ENCODE measurements at regions not wholly inside any gene's neighbourhood (a gene's known extent, or its start where the extent isn't known, plus 50 kb on each side); places are given as distances from the start of the nearest gene placed in this dataset.

GRCh38 chrX:117274965-117275364 lies 812.2 kb upstream of the CT83 start:
- H3K36me3 Mint-ChIP-seq (ENCODE audit: insufficient read depth in 1 of 3, low read depth in 3 of 3): peaks cover 6 to 23% (median 9%) of the 10 kb centered on the region in 3 experiments; a peak in 5 of 7 replicates
- H3K23ac ChIP-seq (ENCODE audit: insufficient read length, low read depth, low read length): no peak overlapping the region
- no peak for DNase-seq
- H3K27me3 Mint-ChIP-seq (ENCODE audit: low read depth): peaks cover 3% of the 10 kb centered on the region; the same call in 1 of the 2 replicates
- no peaks in the 10 kb centered on the region for H3K79me1 ChIP-seq (ENCODE audit: insufficient read depth, low read depth, low read length, poor library complexity, severe bottlenecking)
- H3K14ac ChIP-seq (ENCODE audit: insufficient read depth, low read length): no peak overlapping the region
- no peak overlapping the region for H3K18ac ChIP-seq (ENCODE audit: insufficient read length, low read depth, low read length)
- no peak overlapping the region for H2BK12ac ChIP-seq (ENCODE audit: insufficient read length, low read depth, low read length)
- H3K56ac ChIP-seq (ENCODE audit: insufficient read length, low read depth, low read length): no peak overlapping the region
- H3K4me3 Mint-ChIP-seq: no peak overlapping the region
- no peaks in the 10 kb centered on the region for H3K9me3 ChIP-seq (ENCODE audit: control insufficient read depth, low read depth, low read length)
- H3K27me3 ChIP-seq (ENCODE audit: insufficient read depth, low read length): no peaks in the 10 kb centered on the region
- no peak overlapping the region for H4K5ac ChIP-seq (ENCODE audit: insufficient read length, low read depth, low read length)
- no CpG with 5 or more reads among the region's 4 CpGs for WGBS (ENCODE audit: extremely low coverage, insufficient read length, low lambda C conversion rate)
- no peaks in the 10 kb centered on the region for H3K4me1 ChIP-seq (ENCODE audit: insufficient read depth, low read length)
- H4K20me1 ChIP-seq (ENCODE audit: control insufficient read depth, insufficient read depth, insufficient read length): no peaks in the 10 kb centered on the region
- no peak overlapping the region for H3T11ph ChIP-seq (ENCODE audit: low read length)
- TF ChIP-seq CTCF (conservative IDR thresholded peaks at IDR 0.05): no peak
- no peak overlapping the region for H4K91ac ChIP-seq (ENCODE audit: insufficient read length, low read depth, low read length)
- H3K27ac ChIP-seq (ENCODE audit: insufficient read length, low read depth, low read length): no peak overlapping the region
- peaks cover 16 to 25% of the 10 kb centered on the region in 2 experiments for H3K9me3 Mint-ChIP-seq
- H3K79me2 ChIP-seq (ENCODE audit: insufficient read depth, low read length): no peaks in the 10 kb centered on the region
- H3K23me2 ChIP-seq (ENCODE audit: insufficient read length, low read depth, low read length, poor library complexity, severe bottlenecking): no peaks in the 10 kb centered on the region
- H3K4me2 ChIP-seq (ENCODE audit: insufficient read depth, insufficient read length, low read length): no peak overlapping the region
- no peak overlapping the region for H2BK5ac ChIP-seq (ENCODE audit: insufficient read length, low read length)
- no peak overlapping the region for H2AK5ac ChIP-seq (ENCODE audit: insufficient read length, low read length)
- H4K8ac ChIP-seq (replicated peaks; ENCODE audit: insufficient read length, low read depth, low read length): no peak overlapping the region
- no peak overlapping the region for H3K9ac ChIP-seq (ENCODE audit: extremely low read depth, insufficient read length, low read length)
- no peak overlapping the region for H2BK20ac ChIP-seq (ENCODE audit: low read depth, low read length, poor library complexity, severe bottlenecking)
- H3K4me1 Mint-ChIP-seq: no peaks in the 10 kb centered on the region
- no peak overlapping the region for H2BK120ac ChIP-seq (ENCODE audit: low read depth, low read length, poor library complexity, severe bottlenecking)
- H2AFZ ChIP-seq (ENCODE audit: low read length): no peak overlapping the region
- no peak overlapping the region for H2BK15ac ChIP-seq (ENCODE audit: low read depth, low read length)
- no peak overlapping the region for H3K4ac ChIP-seq (ENCODE audit: low read depth, low read length)
- H3K27ac Mint-ChIP-seq: no peak overlapping the region
